NT2/D1 (cell line): ENCODE measurements at regions not wholly inside any gene's neighbourhood (a gene's known extent, or its start where the extent isn't known, plus 50 kb on each side); places are given as distances from the start of the nearest gene placed in this dataset.

Source experiments
- SUZ12 ChIP-seq: IDR thresholded peaks from 2 replicates; pipeline ENCODE4 v1.6.1; 2011; ENCODE audit not compliant: insufficient read length, insufficient read depth; ENCODE audit errors: extremely low read depth
- YY1 ChIP-seq: IDR thresholded peaks from 2 replicates; pipeline ENCODE4 v1.6.1; 2011; ENCODE audit not compliant: insufficient read length, insufficient read depth

GRCh38 chr18:61019338-61020301 lies 313.6 kb upstream of the CDH20 start:
- no peak for TF ChIP-seq SUZ12
- no peak for TF ChIP-seq YY1
